GM11168 (cell line): ENCODE measurements at regions not wholly inside any gene's neighbourhood (a gene's known extent, or its start where the extent isn't known, plus 50 kb on each side); places are given as distances from the start of the nearest gene placed in this dataset.
"Not testable (repeated sequence)": the region's sequence is repeated elsewhere in the genome, so short reads cannot be mapped to it uniquely, and the experiment has no call there.

Experiments
- in situ Hi-C: fragments of 300-500 bp; cut with MboI; formaldehyde crosslinking; loops from one replicate; pipeline ENCODE4 v1.12.0; 2022; ENCODE audit warnings: low sequenced_read_pairs; ENCODE audit not compliant: unreplicated experiment

GRCh38 chr6:145540741-145541140 is 194.6 kb downstream of the EPM2A start:
- in situ Hi-C loops: no loop called here

GRCh38 chr6:145544041-145544440 is 191.3 kb downstream of the EPM2A start:
- in situ Hi-C loops: no loop called here

- in situ Hi-C loops: no loop called here
Measured at GRCh38 chr6:145544514-145544913, 190.8 kb downstream of the EPM2A start.

- in situ Hi-C loops: no loop called here
Measured at GRCh38 chr6:145546265-145546664, 189.1 kb downstream of the EPM2A start.

GRCh38 chr6:145547594-145548335 is 187.6 kb downstream of the EPM2A start:
- in situ Hi-C loops: no loop called here

GRCh38 chr6:145548933-145549648 is 186.2 kb downstream of the EPM2A start:
- in situ Hi-C loops: no loop called here

- in situ Hi-C loops: no loop called here
Measured at GRCh38 chr6:145551164-145551563, 184.2 kb downstream of the EPM2A start.

GRCh38 chr6:145555084-145555483 is 180.2 kb downstream of the EPM2A start:
- in situ Hi-C loops: no loop called here

GRCh38 chr6:145557474-145557873 is 177.8 kb downstream of the EPM2A start:
- in situ Hi-C loops: no loop called here

- in situ Hi-C loops: no loop called here
Measured at GRCh38 chr6:145559836-145560235, 175.5 kb downstream of the EPM2A start.

GRCh38 chr6:145561095-145562072 is 173.9 kb downstream of the EPM2A start:
- in situ Hi-C loops: no loop called here

GRCh38 chr6:145562771-145563615 is 172.3 kb downstream of the EPM2A start:
- in situ Hi-C loops: no loop called here

GRCh38 chr6:145564553-145564952 is 170.8 kb downstream of the EPM2A start:
- in situ Hi-C loops: no loop called here

- in situ Hi-C loops: no loop called here
Measured at GRCh38 chr6:145567684-145568252, 167.6 kb downstream of the EPM2A start.

- in situ Hi-C loops: no loop called here
Measured at GRCh38 chr6:145569140-145569539, 166.2 kb downstream of the EPM2A start.

- in situ Hi-C loops: not testable (repeated sequence)
Measured at GRCh38 chr6:145570336-145570735, 165.0 kb downstream of the EPM2A start.

GRCh38 chr6:145574269-145574668 is 161.1 kb downstream of the EPM2A start:
- in situ Hi-C loops: not testable (repeated sequence)
